ENCODE measurements at regions not wholly inside any gene's neighbourhood (a gene's known extent, or its start where the extent isn't known, plus 50 kb on each side); places are given as distances from the start of the nearest gene placed in this dataset.
A peak's percentile ranks its signal among the peaks of the same experiment; 100 is the strongest.

- H3K4me1 ChIP-seq (ENCODE audit: control insufficient read depth, insufficient read depth, low read length) = peaks cover 4% of the 10 kb centered on the region; the same call in 1 of the 2 replicates
- H3K9me3 ChIP-seq (ENCODE audit: control insufficient read depth, insufficient read depth, low read length) = no peaks in the 10 kb centered on the region
- no peaks in the 10 kb centered on the region for H3K36me3 ChIP-seq (ENCODE audit: control insufficient read depth, insufficient read depth, low read length)
- no peak overlapping the region for H3K4me3 ChIP-seq (ENCODE audit: low read depth, low read length)
- no peaks in the 10 kb centered on the region for H3K27me3 ChIP-seq (ENCODE audit: control insufficient read depth, insufficient read depth, low read length)
- H3K9ac ChIP-seq (ENCODE audit: low read depth, low read length) = no peak overlapping the region
- H3K27ac ChIP-seq (ENCODE audit: low read depth, low read length) = no peak overlapping the region
These were observed 1119.9 kb downstream of the TAF11L14 start for GRCh38 chr5:18754201-18754600.

- no peaks in the 10 kb centered on the region for H3K27me3 ChIP-seq (ENCODE audit: control insufficient read depth, insufficient read depth, low read length)
- H3K4me3 ChIP-seq (ENCODE audit: low read depth, low read length) = no peak overlapping the region
- no peak overlapping the region for H3K9ac ChIP-seq (ENCODE audit: low read depth, low read length)
- no peaks in the 10 kb centered on the region for H3K36me3 ChIP-seq (ENCODE audit: control insufficient read depth, insufficient read depth, low read length)
- no peaks in the 10 kb centered on the region for H3K4me1 ChIP-seq (ENCODE audit: control insufficient read depth, insufficient read depth, low read length)
- no peaks in the 10 kb centered on the region for H3K9me3 ChIP-seq (ENCODE audit: control insufficient read depth, insufficient read depth, low read length)
- no peak overlapping the region for H3K27ac ChIP-seq (ENCODE audit: low read depth, low read length)
These were observed 1127.5 kb downstream of the TAF11L14 start for GRCh38 chr5:18761801-18762200.

- Histone ChIP-seq H3K9ac (ENCODE audit: low read depth, low read length) (no peak overlapping the region), H3K27me3 (ENCODE audit: control insufficient read depth, insufficient read depth, low read length) (no peaks in the 10 kb centered on the region), H3K27ac (ENCODE audit: low read depth, low read length) (no peak overlapping the region), H3K36me3 (ENCODE audit: control insufficient read depth, insufficient read depth, low read length) (no peaks in the 10 kb centered on the region), H3K4me3 (ENCODE audit: low read depth, low read length) (no peak overlapping the region), H3K9me3 (ENCODE audit: control insufficient read depth, insufficient read depth, low read length) (no peaks in the 10 kb centered on the region), H3K4me1 (ENCODE audit: control insufficient read depth, insufficient read depth, low read length) (no peaks in the 10 kb centered on the region)
These were observed 1129.9 kb downstream of the TAF11L14 start for GRCh38 chr5:18764161-18764560.

- Histone ChIP-seq H3K9me3 (ENCODE audit: control insufficient read depth, insufficient read depth, low read length) (no peaks in the 10 kb centered on the region), H3K27me3 (ENCODE audit: control insufficient read depth, insufficient read depth, low read length) (no peaks in the 10 kb centered on the region), H3K9ac (ENCODE audit: low read depth, low read length) (no peak overlapping the region), H3K36me3 (ENCODE audit: control insufficient read depth, insufficient read depth, low read length) (no peaks in the 10 kb centered on the region), H3K4me3 (ENCODE audit: low read depth, low read length) (no peak overlapping the region), H3K4me1 (ENCODE audit: control insufficient read depth, insufficient read depth, low read length) (no peaks in the 10 kb centered on the region; the same call in 1 of the 2 replicates), H3K27ac (ENCODE audit: low read depth, low read length) (no peak overlapping the region)
These were observed 1131.0 kb downstream of the TAF11L14 start for GRCh38 chr5:18765304-18765703.

GRCh38 chr5:18771097-18771610, 1136.9 kb downstream of the TAF11L14 start:
- Histone ChIP-seq H3K4me1 (ENCODE audit: control insufficient read depth, insufficient read depth, low read length) (peaks cover 4% of the 10 kb centered on the region; the same call in 1 of the 2 replicates), H3K4me3 (ENCODE audit: low read depth, low read length) (no peak overlapping the region), H3K27me3 (ENCODE audit: control insufficient read depth, insufficient read depth, low read length) (no peaks in the 10 kb centered on the region), H3K27ac (ENCODE audit: low read depth, low read length) (no peak overlapping the region), H3K9ac (ENCODE audit: low read depth, low read length) (no peak overlapping the region), H3K9me3 (ENCODE audit: control insufficient read depth, insufficient read depth, low read length) (no peaks in the 10 kb centered on the region), H3K36me3 (ENCODE audit: control insufficient read depth, insufficient read depth, low read length) (no peaks in the 10 kb centered on the region)

GRCh38 chr5:18772475-18772874, 1138.2 kb downstream of the TAF11L14 start:
- no peaks in the 10 kb centered on the region for H3K36me3 ChIP-seq (ENCODE audit: control insufficient read depth, insufficient read depth, low read length)
- no peak overlapping the region for H3K9ac ChIP-seq (ENCODE audit: low read depth, low read length)
- H3K9me3 ChIP-seq (ENCODE audit: control insufficient read depth, insufficient read depth, low read length) = no peaks in the 10 kb centered on the region
- peaks cover 4% of the 10 kb centered on the region; the same call in 1 of the 2 replicates for H3K4me1 ChIP-seq (ENCODE audit: control insufficient read depth, insufficient read depth, low read length)
- H3K27me3 ChIP-seq (ENCODE audit: control insufficient read depth, insufficient read depth, low read length) = no peaks in the 10 kb centered on the region
- H3K27ac ChIP-seq (ENCODE audit: low read depth, low read length) = no peak overlapping the region
- H3K4me3 ChIP-seq (ENCODE audit: low read depth, low read length) = no peak overlapping the region

- no peak overlapping the region for H3K9ac ChIP-seq (ENCODE audit: low read depth, low read length)
- H3K4me3 ChIP-seq (ENCODE audit: low read depth, low read length) = no peak overlapping the region
- H3K27me3 ChIP-seq (ENCODE audit: control insufficient read depth, insufficient read depth, low read length) = no peaks in the 10 kb centered on the region
- H3K36me3 ChIP-seq (ENCODE audit: control insufficient read depth, insufficient read depth, low read length) = no peaks in the 10 kb centered on the region
- H3K9me3 ChIP-seq (ENCODE audit: control insufficient read depth, insufficient read depth, low read length) = peaks cover 5% of the 10 kb centered on the region; the same call in 1 of the 2 replicates
- H3K27ac ChIP-seq (ENCODE audit: low read depth, low read length) = no peak overlapping the region
- H3K4me1 ChIP-seq (ENCODE audit: control insufficient read depth, insufficient read depth, low read length) = no peaks in the 10 kb centered on the region
These were observed 1144.0 kb downstream of the TAF11L14 start for GRCh38 chr5:18778225-18778624.

GRCh38 chr5:18789218-18789998, 1155.1 kb downstream of the TAF11L14 start:
- Histone ChIP-seq H3K36me3 (ENCODE audit: control insufficient read depth, insufficient read depth, low read length) (no peaks in the 10 kb centered on the region), H3K27ac (ENCODE audit: low read depth, low read length) (no peak overlapping the region), H3K9me3 (ENCODE audit: control insufficient read depth, insufficient read depth, low read length) (no peaks in the 10 kb centered on the region), H3K4me3 (ENCODE audit: low read depth, low read length) (no peak overlapping the region), H3K27me3 (ENCODE audit: control insufficient read depth, insufficient read depth, low read length) (no peaks in the 10 kb centered on the region), H3K4me1 (ENCODE audit: control insufficient read depth, insufficient read depth, low read length) (no peaks in the 10 kb centered on the region), H3K9ac (ENCODE audit: low read depth, low read length) (no peak overlapping the region)

- peaks cover 14% of the 10 kb centered on the region for H3K4me1 ChIP-seq (ENCODE audit: control insufficient read depth, insufficient read depth, low read length)
- no peak overlapping the region for H3K4me3 ChIP-seq (ENCODE audit: low read depth, low read length)
- no peak overlapping the region for H3K27ac ChIP-seq (ENCODE audit: low read depth, low read length)
- H3K36me3 ChIP-seq (ENCODE audit: control insufficient read depth, insufficient read depth, low read length) = no peaks in the 10 kb centered on the region
- H3K27me3 ChIP-seq (ENCODE audit: control insufficient read depth, insufficient read depth, low read length) = no peaks in the 10 kb centered on the region
- no peak overlapping the region for H3K9ac ChIP-seq (ENCODE audit: low read depth, low read length)
- H3K9me3 ChIP-seq (ENCODE audit: control insufficient read depth, insufficient read depth, low read length) = no peaks in the 10 kb centered on the region
These were observed 1157.9 kb downstream of the TAF11L14 start for GRCh38 chr5:18792145-18792544.

- no peaks in the 10 kb centered on the region for H3K36me3 ChIP-seq (ENCODE audit: control insufficient read depth, insufficient read depth, low read length)
- H3K27ac ChIP-seq (ENCODE audit: low read depth, low read length) = peak overlapping the region; percentile 79
- H3K27me3 ChIP-seq (ENCODE audit: control insufficient read depth, insufficient read depth, low read length) = no peaks in the 10 kb centered on the region
- peaks cover 51% of the 10 kb centered on the region for H3K4me1 ChIP-seq (ENCODE audit: control insufficient read depth, insufficient read depth, low read length)
- no peaks in the 10 kb centered on the region for H3K9me3 ChIP-seq (ENCODE audit: control insufficient read depth, insufficient read depth, low read length)
- no peak overlapping the region for H3K9ac ChIP-seq (ENCODE audit: low read depth, low read length)
- H3K4me3 ChIP-seq (ENCODE audit: low read depth, low read length) = peak overlapping the region; percentile 5; the same call in 1 of the 2 replicates
These were observed 1163.0 kb downstream of the TAF11L14 start for GRCh38 chr5:18797222-18797621.

- Histone ChIP-seq H3K4me3 (ENCODE audit: low read depth, low read length) (peak overlapping the region; percentile 30; the same call in 1 of the 2 replicates), H3K9me3 (ENCODE audit: control insufficient read depth, insufficient read depth, low read length) (no peaks in the 10 kb centered on the region), H3K27ac (ENCODE audit: low read depth, low read length) (peak overlapping the region; percentile 79), H3K4me1 (ENCODE audit: control insufficient read depth, insufficient read depth, low read length) (peaks cover 51% of the 10 kb centered on the region), H3K9ac (ENCODE audit: low read depth, low read length) (no peak overlapping the region), H3K36me3 (ENCODE audit: control insufficient read depth, insufficient read depth, low read length) (no peaks in the 10 kb centered on the region), H3K27me3 (ENCODE audit: control insufficient read depth, insufficient read depth, low read length) (no peaks in the 10 kb centered on the region)
These were observed 1163.8 kb downstream of the TAF11L14 start for GRCh38 chr5:18798058-18798457.
